ENCODE measurements at regions not wholly inside any gene's neighbourhood (a gene's known extent, or its start where the extent isn't known, plus 50 kb on each side); places are given as distances from the start of the nearest gene placed in this dataset.
"Not testable (repeated sequence)": the region's sequence is repeated elsewhere in the genome, so short reads cannot be mapped to it uniquely, and the experiment has no call there.

DNA sequence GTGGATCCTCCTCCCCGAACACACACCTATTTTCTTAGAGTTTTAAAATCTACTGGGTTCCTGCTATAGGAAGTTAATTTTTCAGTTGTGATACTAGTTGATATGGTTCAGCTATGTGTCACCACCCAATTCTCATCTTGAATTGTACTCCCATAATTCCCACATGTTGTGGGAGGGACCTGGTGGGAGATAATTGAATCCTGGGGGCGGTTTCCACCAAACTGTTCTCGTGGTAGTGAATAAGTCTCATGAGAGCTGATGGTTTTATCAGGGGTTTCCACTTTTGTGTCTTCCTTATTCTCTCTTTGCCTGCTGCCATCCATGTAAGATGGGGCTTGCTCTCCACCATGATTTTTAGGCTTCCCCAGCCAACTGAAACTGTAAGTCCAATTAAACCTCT lies 571.6 kb downstream of the KCNA4 start:
- not testable (repeated sequence) for TF ChIP-seq POLR2A, POLR2AphosphoS5, TAF1 (IDR thresholded peaks at IDR 0.05; ENCODE audit: low read depth, low read length)
